DOHH2 (cell line): ENCODE measurements at regions not wholly inside any gene's neighbourhood (a gene's known extent, or its start where the extent isn't known, plus 50 kb on each side); places are given as distances from the start of the nearest gene placed in this dataset.

Source experiments
- H3F3A ChIP-seq: fragments of 200-600 bp; sonication (generic), shearing (Covaris generic); 2 replicates; pipeline ENCODE4 v1.6.0; 2016; ENCODE audit warnings: antibody characterized with exemption, mild to moderate bottlenecking; ENCODE audit not compliant: control insufficient read depth, insufficient read depth
- H3K27ac ChIP-seq: fragments of 200-600 bp; sonication (generic); 2 replicates; pipeline ENCODE4 v1.5.1; 2014; ENCODE audit warnings: low read depth, mild to moderate bottlenecking, low read length, moderate library complexity
- H3K27me3 ChIP-seq: fragments of 200-600 bp; sonication (generic); 2 replicates; pipeline ENCODE4 v1.6.1; 2014; ENCODE audit warnings: mild to moderate bottlenecking, low read length, mixed read lengths; ENCODE audit not compliant: control insufficient read depth
- H3K36me3 ChIP-seq: fragments of 200-600 bp; sonication (generic); 2 replicates; pipeline ENCODE4 v1.6.1; 2014; ENCODE audit warnings: mild to moderate bottlenecking, low read length, moderate library complexity, mixed read lengths; ENCODE audit not compliant: control insufficient read depth
- H3K4me1 ChIP-seq: fragments of 200-600 bp; sonication (generic); 2 replicates; pipeline ENCODE4 v1.6.1; 2014; ENCODE audit warnings: mild to moderate bottlenecking, low read length, mixed read lengths; ENCODE audit not compliant: control insufficient read depth
- H3K4me2 ChIP-seq: fragments of 200-600 bp; sonication (generic); 2 replicates; pipeline ENCODE4 v1.6.0; 2014; ENCODE audit warnings: mild to moderate bottlenecking, low read length, moderate library complexity
- H3K4me3 ChIP-seq: fragments of 200-600 bp; sonication (generic); 2 replicates; pipeline ENCODE4 v1.5.1; 2014; ENCODE audit warnings: mild to moderate bottlenecking, low read length, mixed read lengths
- H3K79me2 ChIP-seq: fragments of 200-600 bp; sonication (generic); 2 replicates; pipeline ENCODE4 v1.6.1; 2014; ENCODE audit warnings: mild to moderate bottlenecking, low read length, mixed read lengths; ENCODE audit not compliant: control insufficient read depth
- H3K9me2 ChIP-seq: fragments of 200-600 bp; sonication (generic); replicated peaks from 2 replicates; pipeline ENCODE4 v1.6.1; 2014; ENCODE audit warnings: mild to moderate bottlenecking, low read length, mixed read lengths; ENCODE audit not compliant: control insufficient read depth
- H3K9me3 ChIP-seq: fragments of 200-600 bp; sonication (generic); 2 replicates; pipeline ENCODE4 v1.6.1; 2014; ENCODE audit warnings: antibody characterized with exemption, low read length, mixed read lengths; ENCODE audit not compliant: control insufficient read depth, insufficient read depth
- H4K20me1 ChIP-seq: fragments of 200-600 bp; sonication (generic); 2 replicates; pipeline ENCODE4 v1.6.0; 2014; ENCODE audit warnings: low read depth, mild to moderate bottlenecking, antibody characterized with exemption, low read length, moderate library complexity; ENCODE audit not compliant: control insufficient read depth, insufficient read depth
- CTCF ChIP-seq: fragments of 200-600 bp; sonication (generic); IDR thresholded peaks from one replicate; pipeline ENCODE4 v1.5.1; 2014; ENCODE audit warnings: antibody characterized with exemption, mild to moderate bottlenecking, low read depth, low read length; ENCODE audit not compliant: poor library complexity, severe bottlenecking
- EZH2phosphoT487 ChIP-seq: fragments of 200-600 bp; sonication (generic); IDR thresholded peaks from 2 replicates; pipeline ENCODE4 v1.6.1; 2017; ENCODE audit warnings: borderline replicate concordance, mild to moderate bottlenecking, antibody characterized with exemption, low read length, moderate library complexity, mixed read lengths

- no peak for TF ChIP-seq CTCF
- TF ChIP-seq EZH2phosphoT487, result no peak
- Histone ChIP-seq H3K4me2 (no peak overlapping the region), H3K4me3 (no peak overlapping the region), H3K27me3 (no peaks in the 10 kb centered on the region), H3K9me2 (no peaks in the 10 kb centered on the region), H3F3A (no peaks in the 10 kb centered on the region), H3K79me2 (no peaks in the 10 kb centered on the region), H3K27ac (no peak overlapping the region), H3K36me3 (no peaks in the 10 kb centered on the region), H3K4me1 (no peaks in the 10 kb centered on the region), H3K9me3 (0 out of 2 replicates have a peak, but pooled peaks cover 3% of the 10 kb centered on the region), H4K20me1 (no peaks in the 10 kb centered on the region)
These were observed 282.1 kb downstream of the HS3ST3B1 start for GRCh38 chr17:14582996-14583395.

DNA sequence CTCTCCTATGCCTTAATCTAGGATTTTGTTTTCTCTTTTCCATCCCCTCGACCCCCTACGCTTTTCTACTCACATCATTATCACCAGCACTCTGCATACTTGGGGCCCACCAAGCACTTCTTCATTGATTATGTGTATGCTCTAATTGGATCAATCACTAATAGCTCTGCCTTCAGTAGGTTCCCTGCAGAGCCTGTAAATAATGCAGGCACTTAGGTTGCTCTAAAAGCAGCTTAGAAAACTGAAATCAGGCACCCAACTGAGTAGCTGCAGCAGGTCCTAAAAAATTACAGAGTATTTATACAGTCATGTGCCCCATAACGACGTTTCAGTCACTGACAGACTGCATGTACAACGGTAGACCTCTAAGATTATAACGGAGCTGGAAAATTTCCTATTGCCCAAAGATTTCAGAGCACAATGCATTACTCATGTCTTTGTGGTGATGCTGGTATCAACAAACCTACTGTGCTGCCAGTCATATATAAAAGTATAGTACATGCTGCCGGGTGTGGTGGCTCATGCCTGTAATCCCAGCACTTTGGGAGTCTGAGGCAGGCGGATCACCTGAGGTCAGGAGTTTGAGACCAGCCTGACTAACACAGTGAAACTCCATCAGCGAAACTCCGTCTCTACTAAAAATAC lies 280.4 kb downstream of the HS3ST3B1 start:
- H3K36me3 ChIP-seq, result no peaks in the 10 kb centered on the region
- H3K4me1 ChIP-seq, result no peaks in the 10 kb centered on the region
- H3K27ac ChIP-seq, result no peak overlapping the region
- no peaks in the 10 kb centered on the region for H3F3A ChIP-seq
- H3K4me3 ChIP-seq, result no peak overlapping the region
- H3K4me2 ChIP-seq, result no peak overlapping the region
- H3K79me2 ChIP-seq, result no peaks in the 10 kb centered on the region
- no peaks in the 10 kb centered on the region for H3K27me3 ChIP-seq
- TF ChIP-seq CTCF (no peak), EZH2phosphoT487 (no peak)
- H3K9me3 ChIP-seq, result peaks cover 5% of the 10 kb centered on the region; the same call in 1 of the 2 replicates
- H3K9me2 ChIP-seq, result no peaks in the 10 kb centered on the region
- H4K20me1 ChIP-seq, result no peaks in the 10 kb centered on the region

DNA sequence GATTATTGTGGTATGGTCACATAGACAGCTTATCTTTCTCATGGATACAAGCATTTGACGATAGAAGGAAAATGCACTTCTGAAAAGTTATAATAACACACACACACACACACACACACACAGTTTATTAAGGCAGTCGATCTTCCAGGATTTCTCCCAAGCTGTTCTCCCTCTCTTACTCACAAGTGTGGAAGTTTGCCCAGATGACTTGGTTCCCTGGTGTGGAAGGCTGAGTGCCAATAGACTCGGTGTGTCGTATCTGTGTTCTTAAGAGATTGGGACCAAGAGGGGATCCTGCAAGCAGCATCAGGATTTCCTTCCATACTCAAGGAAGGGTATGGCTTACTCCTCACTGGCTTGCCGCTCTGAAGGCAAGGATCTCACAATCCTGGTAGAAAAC lies 279.6 kb downstream of the HS3ST3B1 start:
- no peaks in the 10 kb centered on the region for H3K27me3 ChIP-seq
- no peak overlapping the region for H3K4me2 ChIP-seq
- H3K4me1 ChIP-seq, result no peaks in the 10 kb centered on the region
- no peak overlapping the region for H3K27ac ChIP-seq
- no peaks in the 10 kb centered on the region for H4K20me1 ChIP-seq
- H3K9me3 ChIP-seq, result peaks cover 5% of the 10 kb centered on the region; the same call in 1 of the 2 replicates
- TF ChIP-seq EZH2phosphoT487 (no peak), CTCF (no peak)
- no peaks in the 10 kb centered on the region for H3F3A ChIP-seq
- H3K36me3 ChIP-seq, result no peaks in the 10 kb centered on the region
- no peaks in the 10 kb centered on the region for H3K9me2 ChIP-seq
- H3K4me3 ChIP-seq, result no peak overlapping the region
- no peaks in the 10 kb centered on the region for H3K79me2 ChIP-seq
